WTC11 (cell line): ENCODE measurements at regions not wholly inside any gene's neighbourhood (a gene's known extent, or its start where the extent isn't known, plus 50 kb on each side); places are given as distances from the start of the nearest gene placed in this dataset.

Experiments used
- CBFB ChIP-seq: sonication (generic); formaldehyde crosslinking; IDR thresholded peaks from 2 replicates; pipeline ENCODE4 v1.8.1; 2022; ENCODE audit warnings: mild to moderate bottlenecking, low read depth, missing genetic modification reagents
- CTCF ChIP-seq: fragments of 200-600 bp; IDR thresholded peaks from 2 replicates; pipeline ENCODE4 v1.8.0; 2022; ENCODE audit warnings: antibody characterized with exemption
- FOXJ3 ChIP-seq: sonication (generic); formaldehyde crosslinking; IDR thresholded peaks from 2 replicates; pipeline ENCODE4 v1.9.0; 2021; ENCODE audit warnings: missing genetic modification reagents, mild to moderate bottlenecking, borderline replicate concordance
- USF1 ChIP-seq: sonication (generic); formaldehyde crosslinking; IDR thresholded peaks from 2 replicates; pipeline ENCODE4 v1.8.0; 2022; ENCODE audit warnings: mild to moderate bottlenecking, missing genetic modification reagents
- TF ChIP-seq, protein P1 (sequence below): sonication (generic); formaldehyde crosslinking; IDR thresholded peaks from 2 replicates; pipeline ENCODE4 v1.8.1; 2022; ENCODE audit warnings: mild to moderate bottlenecking, moderate library complexity, missing genetic modification reagents

GRCh38 chr11:57888386-57888785 is 126.8 kb downstream of the CTNND1 start:
- TF ChIP-seq CTCF: no peak
- no peak for TF ChIP-seq USF1
- TF ChIP-seq, protein P1, sequence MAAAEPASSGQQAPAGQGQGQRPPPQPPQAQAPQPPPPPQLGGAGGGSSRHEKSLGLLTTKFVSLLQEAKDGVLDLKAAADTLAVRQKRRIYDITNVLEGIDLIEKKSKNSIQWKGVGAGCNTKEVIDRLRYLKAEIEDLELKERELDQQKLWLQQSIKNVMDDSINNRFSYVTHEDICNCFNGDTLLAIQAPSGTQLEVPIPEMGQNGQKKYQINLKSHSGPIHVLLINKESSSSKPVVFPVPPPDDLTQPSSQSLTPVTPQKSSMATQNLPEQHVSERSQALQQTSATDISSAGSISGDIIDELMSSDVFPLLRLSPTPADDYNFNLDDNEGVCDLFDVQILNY: no peak
- TF ChIP-seq FOXJ3 (CRISPR knock-in tag): no peak
- TF ChIP-seq CBFB (CRISPR knock-in tag): no peak
